DMS79 treated with DMSO at 0.1 percent for 48 hours (cell line): ENCODE measurements at regions not wholly inside any gene's neighbourhood (a gene's known extent, or its start where the extent isn't known, plus 50 kb on each side); places are given as distances from the start of the nearest gene placed in this dataset.
A peak's percentile ranks its signal among the peaks of the same experiment; 100 is the strongest.
"Not testable (repeated sequence)": the region's sequence is repeated elsewhere in the genome, so short reads cannot be mapped to it uniquely, and the experiment has no call there.

Source experiments
- DNase-seq: peaks from one replicate; lab custom pipeline; 2025; lab: John Stamatoyannopoulos, UW

DNA sequence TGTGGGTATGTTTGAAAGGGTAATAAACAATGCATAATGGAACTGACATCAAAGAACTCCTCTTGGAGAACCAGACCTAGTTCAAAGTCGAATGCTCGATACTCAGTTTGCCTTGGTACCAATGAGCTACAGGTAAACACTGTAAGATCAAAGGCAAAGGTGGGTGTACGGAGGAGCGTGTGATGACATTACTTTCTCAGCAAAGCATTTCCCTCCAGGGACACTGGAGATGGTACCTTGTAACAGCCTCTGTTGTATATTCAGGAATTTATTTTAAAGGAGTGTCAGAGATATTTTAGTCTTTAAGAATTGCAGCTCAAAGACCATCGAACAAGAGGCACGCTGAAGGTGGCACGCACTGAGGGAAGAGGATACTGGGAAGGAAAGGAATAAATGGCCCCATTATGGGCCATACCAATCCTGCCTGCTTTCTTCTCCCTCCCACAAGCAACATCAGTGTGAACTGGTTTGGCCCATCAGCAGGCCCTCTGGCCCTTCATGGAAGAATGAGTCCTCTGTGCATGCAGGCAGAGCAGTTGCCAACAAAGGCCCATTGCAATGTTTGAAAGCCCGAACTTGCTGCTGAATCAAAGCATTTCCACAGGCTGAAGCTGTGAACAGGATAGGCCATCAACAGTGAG lies 410.2 kb downstream of the ACTL7B start:
- DNase-seq = no peak

DNA sequence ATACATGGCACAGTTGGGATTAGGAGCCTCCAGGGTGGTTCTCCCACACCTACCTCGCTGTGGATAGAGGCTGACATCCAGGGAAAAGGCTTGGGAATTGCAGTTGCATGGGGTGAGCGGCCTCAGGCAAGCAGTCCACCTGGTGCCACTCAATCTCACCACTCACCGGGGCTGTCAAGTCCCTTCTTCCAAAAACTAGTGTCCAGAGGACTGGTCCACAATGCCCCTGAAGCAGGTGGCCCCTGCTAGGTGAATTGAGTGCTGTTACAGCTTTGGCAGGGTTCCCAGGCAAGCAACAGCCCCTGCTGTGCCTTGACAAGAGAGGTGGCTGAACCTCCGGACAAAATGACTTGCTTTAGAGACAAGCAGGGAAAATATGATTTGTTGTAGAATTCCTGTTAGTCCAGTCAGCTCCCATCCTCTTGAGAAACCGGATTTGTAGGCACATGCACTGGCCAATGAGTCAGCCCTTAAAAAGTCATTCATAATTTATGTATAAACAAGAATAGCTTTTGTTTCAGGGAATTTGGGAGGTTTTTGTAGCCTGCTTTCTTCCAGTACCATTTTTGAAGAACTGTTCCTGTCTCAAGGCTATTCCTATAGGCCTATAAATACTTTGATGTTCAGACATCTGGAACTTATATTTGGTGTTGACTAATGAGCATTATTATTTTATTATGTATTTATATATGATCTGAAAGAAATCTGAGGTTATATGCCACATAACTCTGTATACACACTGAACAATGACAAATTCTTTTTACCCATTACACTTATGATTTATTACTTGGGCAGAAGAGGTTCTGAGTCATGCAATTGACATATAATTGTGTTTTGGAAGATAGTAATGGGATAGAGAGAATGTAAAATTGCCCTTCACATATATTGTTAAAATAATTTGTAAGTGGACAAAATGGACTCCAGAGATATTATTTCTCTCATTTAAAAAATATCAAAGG lies 411.1 kb downstream of the ACTL7B start:
- DNase-seq = peak; percentile 15

DNA sequence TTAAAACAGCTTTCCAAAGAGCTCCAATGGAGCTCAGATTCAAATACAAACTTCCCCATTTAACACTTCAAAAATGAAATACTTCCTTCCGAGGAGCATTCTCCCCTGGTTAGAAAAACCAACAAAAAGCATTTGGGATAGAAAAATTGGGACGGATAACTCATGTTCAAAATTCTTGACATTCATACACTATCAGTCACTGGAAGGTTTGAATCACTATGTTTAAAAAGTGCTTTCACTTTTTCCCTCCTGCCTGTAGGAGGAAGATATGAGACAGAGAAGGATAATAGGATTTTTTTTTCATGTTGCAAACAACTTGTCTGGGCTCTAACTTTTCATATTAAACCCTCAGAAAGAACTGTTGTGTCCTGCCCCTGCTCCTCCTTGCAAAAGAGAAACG lies 412.0 kb downstream of the ACTL7B start:
- DNase-seq = no peak

DNA sequence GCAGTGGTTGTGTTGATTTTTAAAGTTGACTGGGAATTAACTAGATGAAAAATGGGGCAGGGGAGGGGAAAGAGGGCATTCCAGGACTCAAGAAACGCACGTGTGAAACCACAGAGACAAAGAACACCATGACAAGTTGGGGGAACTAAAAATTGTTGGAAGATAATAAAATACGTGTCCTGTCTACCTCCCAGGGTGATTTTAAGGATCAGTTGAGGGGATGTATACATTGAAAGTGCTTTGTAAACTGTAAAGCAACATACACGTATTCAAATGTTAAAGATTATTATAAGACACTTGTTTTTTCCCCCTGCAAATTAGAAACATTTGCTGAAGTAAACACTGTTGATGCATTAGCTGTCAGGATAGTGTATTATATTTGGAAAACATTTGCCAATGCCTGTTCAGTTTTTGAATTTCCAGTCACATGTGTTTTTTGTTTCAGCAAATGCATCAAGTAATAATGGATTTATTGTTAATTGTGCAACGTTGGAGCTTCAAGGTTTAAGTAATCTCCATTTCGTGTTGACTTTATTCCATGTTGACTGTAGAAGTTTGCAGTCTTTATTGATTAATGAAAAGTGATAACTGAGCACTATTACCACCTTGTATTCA lies 412.7 kb downstream of the ACTL7B start:
- DNase-seq = no peak

DNA sequence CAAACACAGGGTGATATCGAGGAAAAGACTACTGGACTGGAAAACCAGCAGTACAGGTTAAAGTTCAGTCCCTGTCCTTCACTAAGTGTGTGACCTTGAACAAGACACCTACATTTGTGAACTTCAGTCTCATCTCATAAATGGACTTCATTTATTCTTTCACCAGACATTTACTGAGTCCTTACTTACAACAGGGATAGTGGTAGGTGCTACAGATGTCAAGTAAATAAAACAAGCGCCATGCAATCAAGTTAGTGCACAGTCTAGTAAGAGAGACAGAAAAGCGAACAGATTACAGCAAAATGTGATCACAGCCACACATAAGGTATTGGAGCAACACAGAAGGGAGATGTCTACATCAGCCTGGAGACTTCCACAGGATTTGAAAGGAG lies 413.2 kb downstream of the ACTL7B start:
- DNase-seq = no peak

DNA sequence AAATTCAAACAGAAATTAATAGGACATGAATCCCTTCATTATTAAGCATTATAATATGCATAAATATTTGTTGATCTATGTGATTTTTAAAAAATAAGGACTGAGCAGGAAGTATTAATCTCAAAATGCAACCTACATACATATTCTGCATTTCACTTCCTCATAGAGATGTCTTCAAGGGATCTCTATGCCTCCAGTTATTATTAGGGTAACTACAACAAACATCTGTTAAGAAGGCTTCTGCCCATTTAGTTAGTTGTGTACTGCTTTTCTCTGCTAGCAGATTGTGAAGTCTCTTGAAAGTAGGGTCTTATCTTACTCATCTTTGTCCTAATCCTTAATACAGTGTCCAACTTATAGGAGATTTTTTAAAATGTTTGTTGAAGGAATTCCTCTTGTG lies 414.1 kb downstream of the ACTL7B start:
- no peak for DNase-seq

DNA sequence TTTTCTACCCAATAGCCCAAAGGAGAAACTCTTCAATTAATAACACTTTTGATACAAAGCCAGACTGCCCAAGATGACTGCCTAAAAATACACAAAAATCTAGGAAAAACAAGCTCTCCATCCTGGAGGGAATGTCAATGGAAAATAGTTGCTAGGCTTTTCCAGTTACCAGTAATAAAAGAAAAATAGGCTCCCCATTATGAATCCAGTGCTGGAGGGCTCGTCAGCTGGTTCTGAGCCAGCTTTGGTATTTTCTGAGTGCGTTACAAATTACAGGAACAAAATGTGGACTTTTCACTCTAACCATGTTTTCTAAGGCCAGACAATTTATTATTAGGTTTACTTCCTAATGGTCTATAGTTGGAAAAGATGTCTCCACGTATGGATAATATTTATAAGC lies 414.5 kb downstream of the ACTL7B start:
- no peak for DNase-seq

DNA sequence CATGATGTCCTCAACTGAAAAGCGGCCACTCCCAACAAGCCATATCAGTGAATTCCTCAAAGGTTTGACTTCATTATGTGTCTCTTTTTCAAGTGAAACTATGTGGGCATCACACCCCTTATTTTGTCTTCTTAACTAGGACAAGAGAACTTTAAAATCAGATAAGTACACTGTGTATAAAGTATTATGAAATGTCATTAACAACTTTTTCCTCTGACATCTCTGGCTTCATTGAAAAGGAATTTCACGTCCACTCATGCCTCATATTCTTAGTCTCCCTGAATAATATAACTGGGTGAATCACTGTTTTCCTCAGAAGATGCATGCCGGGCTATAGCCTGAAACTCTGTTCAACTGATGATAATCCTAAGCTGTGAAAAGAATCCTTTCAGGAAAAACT lies 415.8 kb downstream of the ACTL7B start:
- no peak for DNase-seq

DNA sequence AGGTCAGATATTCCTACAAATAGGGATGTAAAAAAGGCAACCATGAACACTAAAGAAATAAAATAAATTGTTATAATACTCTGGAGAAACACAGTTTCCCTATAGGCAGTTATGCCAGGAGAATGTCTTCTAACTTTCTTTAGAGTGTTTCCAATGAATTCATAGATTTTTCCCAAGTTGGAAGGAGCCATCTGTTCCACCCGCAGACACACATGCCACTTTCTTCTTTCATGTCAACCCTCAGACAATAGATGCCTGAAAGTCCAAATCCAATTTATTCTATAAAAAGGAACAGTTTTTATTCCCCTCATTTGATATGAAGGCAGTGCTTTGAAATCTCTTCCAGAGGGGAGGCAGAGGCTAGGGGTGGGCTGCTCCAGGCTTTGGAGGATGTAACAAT lies 418.1 kb downstream of the ACTL7B start:
- no peak for DNase-seq

DNA sequence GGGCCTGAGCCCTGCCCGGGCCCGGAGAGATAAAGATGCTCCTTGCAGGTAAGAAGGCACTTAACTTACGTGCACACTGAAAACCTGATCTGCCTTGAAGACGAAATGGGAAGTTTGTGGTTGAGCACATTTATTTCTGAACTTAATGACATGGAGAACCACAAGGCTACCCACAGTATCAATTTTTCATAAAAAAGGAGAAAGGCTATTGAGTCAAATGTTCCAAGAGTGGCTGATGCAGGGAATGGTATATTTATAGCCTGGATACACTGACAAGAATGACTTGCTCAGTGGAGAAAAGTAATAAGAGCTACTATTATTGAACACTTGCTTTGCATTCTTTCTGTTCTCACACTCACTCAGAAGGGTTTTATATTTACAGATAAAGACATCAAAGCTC lies 419.3 kb downstream of the ACTL7B start:
- DNase-seq = no peak

DNA sequence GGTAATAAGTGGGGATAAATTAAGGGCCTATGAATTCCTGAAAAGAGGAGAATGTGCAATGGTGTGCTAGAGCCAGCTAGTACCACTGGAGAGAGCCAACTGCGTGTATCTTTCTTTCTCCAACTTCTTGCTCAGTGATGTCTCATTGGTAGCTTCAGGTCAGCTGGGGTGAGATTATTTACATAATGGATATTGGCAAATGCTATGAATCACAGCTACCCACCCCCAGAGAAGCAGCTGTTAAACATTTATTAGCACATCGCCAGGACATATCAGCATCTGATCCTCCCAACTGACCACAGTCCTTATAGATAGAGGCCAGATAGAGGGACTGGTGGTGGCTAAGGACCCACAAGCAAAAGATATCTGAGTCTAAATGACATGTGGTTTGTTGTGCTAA lies 421.3 kb downstream of the ACTL7B start:
- no peak for DNase-seq

DNA sequence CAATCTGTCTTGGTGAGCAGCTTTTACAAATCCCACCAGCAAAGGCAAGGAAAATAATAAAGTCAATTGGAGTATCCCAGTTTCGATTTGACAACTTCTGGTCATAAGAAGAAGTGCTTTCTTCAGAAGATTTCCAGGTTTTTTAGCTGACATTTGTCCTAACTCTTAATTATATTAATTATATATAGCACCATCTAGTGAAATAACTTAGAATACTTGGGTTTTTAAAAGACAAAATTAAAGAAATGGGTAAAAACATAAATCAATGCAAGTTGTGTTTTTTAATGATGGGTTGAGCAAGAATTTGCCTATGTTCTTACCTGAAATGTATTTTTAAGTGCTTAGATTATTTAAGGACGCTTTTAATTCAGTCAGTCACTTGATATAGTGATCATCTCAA lies 421.8 kb downstream of the ACTL7B start:
- DNase-seq = no peak

DNA sequence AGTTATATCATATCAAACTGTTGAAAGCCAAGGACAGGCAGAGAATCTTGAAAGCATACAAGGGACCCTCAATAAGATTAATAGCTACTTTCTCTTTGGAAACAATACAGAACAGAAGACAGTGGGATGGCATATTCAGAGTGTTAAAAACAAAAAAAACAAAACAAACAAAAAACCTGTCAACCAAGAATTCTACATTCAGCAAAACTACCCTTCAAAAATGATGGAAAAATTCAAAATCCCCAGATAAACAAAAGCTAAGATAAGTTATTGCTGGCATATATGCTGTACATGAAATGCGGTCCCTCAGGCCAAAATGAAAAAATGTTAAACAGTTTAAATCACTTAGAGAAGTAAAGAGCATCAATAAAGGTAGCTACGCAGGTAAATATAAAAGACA lies 425.1 kb downstream of the ACTL7B start:
- DNase-seq = no peak

DNA sequence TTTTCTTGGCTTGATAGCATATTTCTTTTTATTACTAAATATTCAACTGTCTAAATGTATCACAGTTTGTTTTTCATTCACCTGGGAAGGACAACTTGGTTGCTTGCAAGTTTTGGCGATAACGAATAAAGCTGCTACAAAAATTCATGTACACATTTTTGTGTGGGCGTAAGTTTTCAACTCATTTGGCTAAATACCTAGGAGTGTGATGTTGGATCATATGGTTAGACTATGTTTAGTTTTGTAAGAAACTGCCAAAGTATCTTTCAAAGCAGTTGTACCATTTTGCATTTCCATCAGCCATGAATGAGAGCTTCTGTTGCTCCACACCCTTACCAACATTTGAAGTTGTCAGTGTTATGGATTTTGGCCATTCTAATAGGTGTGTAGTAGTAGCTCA lies 428.0 kb downstream of the ACTL7B start:
- no peak for DNase-seq

DNA sequence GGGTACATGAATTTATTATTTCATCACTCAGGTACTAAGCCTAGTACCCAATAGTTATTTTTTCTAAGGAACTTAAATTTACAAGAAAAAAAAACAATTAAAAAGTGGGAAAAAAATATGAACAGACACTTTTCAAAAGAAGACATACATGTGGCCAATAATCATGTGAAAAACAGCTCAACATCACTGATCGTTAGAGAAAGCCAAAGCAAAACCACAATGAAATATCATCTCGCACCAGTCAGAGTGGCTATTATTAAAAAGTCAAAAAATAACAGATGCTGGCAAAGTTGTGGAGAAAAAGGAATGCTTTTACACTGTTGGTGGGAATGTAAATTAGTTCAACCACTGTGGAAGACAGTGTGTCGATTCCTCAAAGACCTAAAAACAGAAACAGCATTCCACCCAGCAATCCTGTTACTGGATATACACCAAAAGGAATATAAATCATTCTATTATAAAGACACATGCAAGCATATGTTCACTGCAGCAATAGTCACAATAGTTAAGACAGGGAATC lies 429.3 kb downstream of the ACTL7B start:
- DNase-seq = not testable (repeated sequence)

DNA sequence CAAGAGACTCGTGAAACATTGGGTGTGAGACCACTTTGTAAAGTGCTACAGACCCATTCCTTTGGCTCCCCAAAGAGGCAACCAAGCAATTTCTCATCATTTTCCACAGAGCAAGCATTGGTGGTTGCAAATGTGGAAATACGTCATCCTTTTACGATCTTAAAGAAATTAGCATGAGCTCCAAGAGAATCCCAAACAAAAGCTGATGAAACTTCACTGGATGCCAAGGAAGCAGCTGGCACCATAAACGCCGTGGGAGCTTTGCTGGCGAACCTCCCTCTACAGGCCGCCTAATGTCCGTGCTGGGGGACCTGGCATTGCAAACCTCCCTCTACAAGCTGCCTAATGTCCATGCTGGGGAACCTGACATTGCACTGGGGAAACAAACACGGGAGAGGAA lies 432.4 kb downstream of the ACTL7B start:
- no peak for DNase-seq

DNA sequence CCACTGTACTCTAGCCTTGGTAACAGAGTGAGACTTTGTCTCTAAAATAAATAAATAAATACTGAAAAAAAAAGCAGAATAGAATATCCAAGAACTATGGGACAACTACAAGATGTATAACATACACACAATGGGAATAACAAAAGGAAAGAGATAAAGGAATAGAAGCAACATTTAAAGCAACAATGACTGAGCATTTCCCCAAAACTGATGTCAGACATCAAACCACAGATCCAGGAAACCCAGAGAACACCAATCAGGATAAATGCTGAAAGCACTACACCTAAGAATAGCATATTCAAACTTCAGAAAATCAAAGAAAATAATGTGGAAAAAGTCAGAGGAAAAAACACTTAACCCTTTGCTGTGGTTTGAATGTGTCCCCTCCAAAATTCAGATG lies 436.4 kb downstream of the ACTL7B start:
- no peak for DNase-seq

DNA sequence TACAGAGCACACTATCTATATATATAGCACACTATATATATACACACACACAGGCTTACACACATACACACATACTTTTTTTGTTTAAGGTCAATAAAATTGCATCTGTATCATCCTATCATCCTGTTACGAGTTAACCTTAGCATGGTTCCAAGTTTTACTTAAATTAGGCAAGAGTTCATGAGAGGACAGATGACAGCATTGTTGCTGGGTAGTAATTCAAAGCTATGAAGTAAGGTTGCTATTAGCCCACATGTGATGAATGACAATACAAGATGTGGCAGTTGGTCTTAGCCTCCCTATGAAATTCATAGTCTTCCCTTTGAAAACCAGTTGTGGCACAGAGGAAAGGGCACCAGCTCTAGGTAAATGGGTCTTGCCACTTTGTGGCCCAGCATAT lies 438.1 kb downstream of the ACTL7B start:
- no peak for DNase-seq

DNA sequence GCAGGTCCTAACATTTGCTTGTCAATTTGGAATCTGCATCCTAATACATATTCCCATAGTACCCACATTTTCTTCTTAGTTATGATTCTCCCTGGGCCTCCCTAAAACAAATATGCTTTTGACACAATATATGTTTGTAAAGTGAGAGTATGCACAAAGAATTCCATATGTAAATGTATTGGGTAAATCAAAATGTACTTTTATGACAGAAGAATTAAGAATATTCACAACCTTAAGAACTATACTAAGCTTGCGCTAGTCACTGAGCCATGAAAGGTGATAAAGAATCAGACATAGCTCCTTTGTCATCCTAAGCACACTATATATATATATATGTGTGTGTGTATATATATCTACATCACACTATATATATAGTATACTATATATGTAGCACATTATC lies 438.5 kb downstream of the ACTL7B start:
- DNase-seq = no peak

DNA sequence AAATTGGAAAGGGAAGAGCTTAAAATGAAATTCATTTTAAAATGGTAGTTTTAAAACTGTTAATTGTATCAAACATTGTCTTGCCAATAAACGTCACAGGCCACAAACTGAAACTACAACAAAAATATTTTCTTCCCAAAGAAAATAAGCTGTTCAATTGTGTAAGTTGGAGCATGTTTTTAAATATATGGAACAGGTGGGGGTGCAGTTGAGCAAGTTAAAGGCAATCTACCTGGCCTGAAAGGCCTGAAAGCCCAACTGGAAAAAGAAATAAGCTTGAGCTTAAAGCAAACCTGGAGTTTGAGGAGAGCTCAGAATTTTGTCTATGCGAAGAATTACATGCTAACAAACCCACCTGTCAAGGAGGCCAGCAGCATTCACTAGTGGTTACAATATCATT lies 439.5 kb downstream of the ACTL7B start:
- DNase-seq = no peak

DNA sequence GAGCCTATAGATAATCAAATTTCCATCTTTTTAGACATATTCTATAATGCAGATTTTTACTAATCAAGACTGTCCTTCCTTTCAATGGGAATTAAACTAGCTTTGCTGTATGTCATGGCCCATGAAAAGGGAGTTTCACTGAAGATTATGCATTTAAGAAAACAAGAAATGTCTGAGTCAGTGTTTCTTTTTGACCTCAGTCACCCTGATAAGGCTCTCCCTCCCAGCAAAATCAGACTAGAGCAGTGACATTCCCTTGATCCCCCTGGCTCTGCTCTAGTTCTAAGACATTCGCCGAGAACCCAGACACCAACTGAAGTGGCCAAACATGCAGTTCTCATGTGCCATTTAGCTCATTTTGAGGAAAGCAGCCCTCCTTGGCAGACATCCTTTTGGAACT lies 442.0 kb downstream of the ACTL7B start:
- no peak for DNase-seq

DNA sequence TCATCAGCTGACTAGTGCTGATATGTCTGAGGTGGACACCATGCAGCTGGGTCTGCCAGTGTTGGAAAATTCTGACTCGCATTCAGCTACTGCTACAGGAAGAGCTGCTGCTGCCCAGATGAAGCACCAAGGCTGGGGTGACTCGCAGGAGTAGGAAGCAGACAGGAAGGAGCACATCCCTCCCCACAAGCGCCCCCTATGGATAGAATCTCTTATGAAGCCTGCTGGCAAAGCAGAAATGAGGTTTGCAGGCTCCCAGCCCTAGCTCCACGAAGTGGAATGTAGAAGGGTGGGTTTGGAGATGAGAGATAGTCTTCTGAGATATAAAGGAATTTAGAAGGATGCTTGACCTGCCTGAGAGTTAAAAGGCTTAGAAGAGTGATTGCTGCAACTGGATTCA lies 443.0 kb downstream of the ACTL7B start:
- no peak for DNase-seq

DNA sequence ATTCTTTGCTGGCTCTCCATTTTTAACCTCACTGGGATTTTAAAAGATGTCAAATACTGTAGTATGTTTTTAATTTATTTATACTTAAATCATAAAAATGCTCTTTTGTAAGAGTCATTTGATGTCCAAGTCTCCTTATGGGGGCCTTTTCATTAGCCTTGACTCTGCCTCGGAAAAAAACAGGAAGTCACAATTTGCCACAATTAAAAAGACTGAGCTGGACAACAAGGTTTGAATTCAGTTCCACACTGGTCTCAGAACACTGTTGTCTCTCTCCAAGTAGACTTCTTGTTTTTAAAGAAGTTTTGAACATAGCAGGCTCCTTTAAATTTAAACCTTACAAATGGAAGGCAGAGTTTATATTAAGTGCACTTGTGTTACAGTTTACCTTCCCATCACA lies 444.2 kb downstream of the ACTL7B start:
- no peak for DNase-seq
